Stomach smooth muscle (tissue), 2 donors: ENCODE measurements at regions not wholly inside any gene's neighbourhood (a gene's known extent, or its start where the extent isn't known, plus 50 kb on each side); places are given as distances from the start of the nearest gene placed in this dataset.

ENCODE experiments used
- H3K27ac ChIP-seq: one replicate; pipeline ENCODE4 v1.7.0; 2013; ENCODE audit warnings: mild to moderate bottlenecking, low read length, inconsistent platforms
- H3K27me3 ChIP-seq, 2 donors: one replicate each; pipeline ENCODE4 v1.7.0; 2013; ENCODE audit warnings: low read length in 2 of 2; ENCODE audit not compliant: insufficient read depth in 2 of 2, control insufficient read depth in 1 of 2
- H3K36me3 ChIP-seq, 2 donors: one replicate each; pipeline ENCODE4 v1.7.0; 2013; ENCODE audit warnings: low read length in 2 of 2; ENCODE audit not compliant: control insufficient read depth in 2 of 2, insufficient read depth in 2 of 2
- H3K4me1 ChIP-seq: one replicate; pipeline ENCODE4 v1.7.0; 2013; ENCODE audit warnings: low read length; ENCODE audit not compliant: control insufficient read depth, insufficient read depth
- H3K4me3 ChIP-seq, 2 donors: one replicate each; pipeline ENCODE4 v1.7.0; 2013; ENCODE audit warnings: low read length in 2 of 2
- H3K9ac ChIP-seq, 2 donors: one replicate each; pipeline ENCODE4 v1.7.0; 2013; ENCODE audit warnings: low read length in 2 of 2, mild to moderate bottlenecking in 1 of 2
- H3K9me3 ChIP-seq, 2 donors: one replicate each; pipeline ENCODE4 v1.7.0; 2013; ENCODE audit warnings: low read length in 2 of 2; ENCODE audit not compliant: control insufficient read depth in 2 of 2
- donor health status: healthy.
- donor health status: Pancreatic carcinoma.

DNA sequence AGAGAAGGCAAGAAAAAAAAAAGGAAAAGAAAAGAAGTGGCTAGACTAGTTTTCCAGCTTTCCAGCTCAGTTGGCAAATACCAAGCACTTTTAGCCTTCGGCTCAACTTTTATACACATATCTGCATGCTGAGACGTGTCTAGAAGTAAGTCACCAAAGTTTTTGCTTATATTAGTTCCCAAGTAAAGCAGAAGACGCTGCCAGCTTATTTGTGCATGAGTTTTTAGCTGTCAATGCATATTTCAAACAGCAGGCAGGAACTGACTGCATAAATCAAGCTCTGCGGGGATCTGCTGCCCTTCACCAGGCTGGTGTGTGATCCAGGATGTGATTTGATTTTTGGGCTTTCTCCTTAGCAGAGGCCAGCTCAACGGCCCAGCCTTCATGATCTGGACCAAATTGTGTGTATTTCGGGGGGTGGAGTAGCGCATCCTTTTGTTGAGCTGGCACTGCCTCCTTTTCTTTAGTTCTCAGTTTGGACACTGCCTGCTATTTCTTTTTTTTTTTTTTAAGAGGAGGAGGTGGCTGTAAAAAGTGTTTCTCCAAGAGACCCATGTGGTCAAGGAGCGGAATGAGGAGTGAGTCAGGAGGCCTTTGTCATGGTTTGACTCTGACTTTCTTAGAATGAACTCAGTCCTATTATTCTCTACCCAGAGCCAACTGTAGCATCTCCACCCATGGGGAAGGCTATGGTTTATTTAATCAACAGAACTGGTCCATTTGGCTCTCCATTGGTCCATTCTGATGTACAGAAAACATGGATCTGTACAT, 162.6 kb upstream of the XYLT1 start:
- Histone ChIP-seq H3K27me3 (peaks cover 4 to 5% of the 10 kb centered on the region in 2 donors), H3K27ac (no peak overlapping the region), H3K4me3 (no peak overlapping the region), H3K36me3 (no peaks in the 10 kb centered on the region), H3K9ac (no peak overlapping the region), H3K9me3 (no peaks in the 10 kb centered on the region), H3K4me1 (no peaks in the 10 kb centered on the region)

DNA sequence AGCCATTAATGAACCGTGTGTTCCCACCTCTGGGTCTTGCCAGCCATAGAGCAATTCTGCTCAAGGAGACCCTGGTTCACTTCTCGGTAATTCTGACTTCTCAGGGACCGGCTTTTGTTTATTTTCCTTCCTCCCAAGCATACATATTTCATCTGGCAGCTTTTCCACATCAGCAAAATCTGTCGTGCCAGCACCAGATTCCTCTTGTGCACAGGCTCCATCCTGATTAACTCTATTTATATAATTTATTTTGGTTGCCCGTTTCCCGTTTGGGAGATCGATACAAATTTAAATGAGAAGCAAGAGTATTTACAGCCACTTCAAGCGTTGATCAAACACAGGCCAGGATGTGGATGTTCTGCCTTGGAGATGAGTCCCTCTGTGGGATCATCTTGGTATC, 161.9 kb upstream of the XYLT1 start:
- no peaks in the 10 kb centered on the region for H3K4me1 ChIP-seq
- no peak overlapping the region for H3K9ac ChIP-seq
- no peak overlapping the region for H3K4me3 ChIP-seq
- peaks cover 4 to 5% of the 10 kb centered on the region in 2 donors for H3K27me3 ChIP-seq
- no peaks in the 10 kb centered on the region for H3K36me3 ChIP-seq
- H3K27ac ChIP-seq = no peak overlapping the region
- H3K9me3 ChIP-seq = peaks cover 0 to under 1% of the 10 kb centered on the region in 2 donors

DNA sequence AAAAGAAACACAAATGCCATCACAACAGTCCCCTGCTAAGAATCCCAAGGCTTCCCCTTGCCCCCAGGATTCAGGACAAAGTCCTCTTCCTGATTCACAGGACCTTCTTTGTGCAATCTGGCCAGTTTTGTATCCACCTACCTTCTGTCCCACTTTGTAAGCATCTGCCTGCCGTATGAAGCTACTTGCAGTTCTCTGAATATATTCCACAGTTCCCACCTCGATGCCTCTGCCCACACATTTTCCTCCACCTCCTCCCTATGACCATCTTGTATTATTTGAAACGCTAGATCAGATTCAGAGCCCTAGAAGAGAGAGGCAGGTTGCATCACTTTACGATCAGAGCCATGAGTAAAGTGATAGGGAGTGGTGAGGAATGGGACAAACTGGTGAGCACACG, 159.2 kb upstream of the XYLT1 start:
- Histone ChIP-seq H3K27ac (no peak overlapping the region), H3K36me3 (no peaks in the 10 kb centered on the region), H3K4me1 (no peaks in the 10 kb centered on the region), H3K9me3 (peaks cover 9 to 14% of the 10 kb centered on the region in 2 donors), H3K27me3 (peaks cover 2 to 5% of the 10 kb centered on the region in 2 donors), H3K9ac (no peak overlapping the region), H3K4me3 (no peak overlapping the region)

DNA sequence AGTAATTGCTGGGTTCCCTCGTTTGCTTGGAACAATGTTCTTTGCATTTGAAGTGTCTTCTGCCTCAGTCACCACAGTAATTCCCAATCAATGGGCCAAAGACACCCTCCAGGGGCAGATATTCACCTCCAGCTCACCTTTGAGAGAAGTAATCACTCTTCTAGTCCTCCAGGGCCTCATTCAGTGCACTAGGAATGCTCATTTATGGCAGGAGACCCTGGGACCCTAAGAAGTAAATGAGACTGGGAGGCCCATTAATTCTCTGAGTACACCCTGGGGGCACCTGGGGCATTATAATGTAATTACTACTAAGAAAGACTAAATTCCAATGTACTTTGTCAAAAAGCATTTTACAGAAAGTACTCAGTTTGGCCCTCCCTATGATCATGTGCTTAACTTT, 158.2 kb upstream of the XYLT1 start:
- Histone ChIP-seq H3K4me1 (no peaks in the 10 kb centered on the region), H3K27me3 (peaks cover 2 to 5% of the 10 kb centered on the region in 2 donors), H3K27ac (no peak overlapping the region), H3K4me3 (no peak overlapping the region), H3K36me3 (no peaks in the 10 kb centered on the region), H3K9me3 (peaks cover 9 to 21% of the 10 kb centered on the region in 2 donors), H3K9ac (no peak overlapping the region)

DNA sequence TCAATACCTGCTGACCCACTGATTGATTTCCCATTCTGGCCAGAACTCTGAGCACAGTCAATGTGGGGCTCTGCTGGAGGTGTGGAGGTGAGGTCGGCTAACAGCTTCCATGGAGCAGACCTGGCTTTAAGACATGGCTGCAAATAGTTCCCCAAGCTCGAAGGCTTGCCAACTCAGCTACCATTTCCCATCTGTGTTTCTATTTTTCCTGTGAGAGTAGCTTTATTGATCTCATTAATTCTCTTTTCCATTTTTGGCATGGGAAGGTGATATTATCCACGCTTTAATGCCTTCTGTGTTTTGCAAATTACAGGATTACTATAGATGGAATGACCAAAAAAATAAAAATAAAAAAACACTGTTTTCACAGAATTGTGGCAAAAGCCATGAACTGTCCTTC, 151.6 kb upstream of the XYLT1 start:
- Histone ChIP-seq H3K4me3 (no peak overlapping the region), H3K36me3 (no peaks in the 10 kb centered on the region), H3K27me3 (no peaks in the 10 kb centered on the region), H3K9ac (no peak overlapping the region), H3K27ac (no peak overlapping the region), H3K9me3 (peaks cover 6 to 18% of the 10 kb centered on the region in 2 donors), H3K4me1 (no peaks in the 10 kb centered on the region)

DNA sequence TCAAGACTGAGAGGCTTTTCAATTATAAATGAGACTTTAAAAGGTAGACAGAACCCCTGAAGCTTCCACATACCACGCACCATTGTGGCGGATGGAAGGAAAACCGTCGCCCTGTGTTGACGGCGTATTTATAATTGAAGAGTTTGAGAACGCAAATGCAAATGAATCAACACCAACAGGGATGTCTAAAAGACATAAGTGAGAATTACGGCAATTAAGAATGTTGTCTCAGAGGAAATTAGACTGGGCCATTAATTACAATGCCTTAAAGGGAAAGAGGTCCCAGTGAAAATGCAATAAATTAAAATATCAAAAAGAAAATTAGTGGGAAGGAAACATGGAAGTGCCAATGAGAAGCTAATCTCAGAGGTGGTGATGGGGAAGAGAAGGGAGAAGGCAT, 148.5 kb upstream of the XYLT1 start:
- no peaks in the 10 kb centered on the region for H3K27me3 ChIP-seq
- no peak overlapping the region for H3K4me3 ChIP-seq

DNA sequence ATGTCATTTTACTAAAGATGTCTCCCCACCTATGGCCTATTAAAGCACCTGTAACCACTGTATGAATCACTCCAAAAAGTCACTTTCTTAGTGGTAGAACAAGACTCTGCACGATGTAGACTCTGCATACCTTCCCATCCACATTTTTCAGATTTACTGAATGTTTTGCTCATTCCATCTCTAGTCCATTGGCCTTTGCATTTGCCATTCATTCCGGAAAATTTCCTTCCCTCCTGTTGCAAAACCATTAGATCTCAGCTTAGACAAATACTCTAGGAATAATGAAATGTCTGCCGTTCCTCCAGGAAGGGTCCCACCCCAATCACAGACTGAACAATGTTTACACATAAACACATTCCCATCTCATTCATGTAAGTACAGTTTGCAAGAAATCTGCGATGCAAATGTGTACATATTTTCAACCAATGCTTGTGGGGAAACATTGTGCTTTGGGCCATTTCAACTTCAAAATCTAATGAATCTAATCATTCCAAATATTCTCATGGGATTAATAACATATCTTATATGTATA, 146.3 kb upstream of the XYLT1 start:
- no peak overlapping the region for H3K4me3 ChIP-seq
- no peaks in the 10 kb centered on the region for H3K4me1 ChIP-seq
- H3K27ac ChIP-seq = no peak overlapping the region
- H3K9ac ChIP-seq = no peak overlapping the region
- H3K27me3 ChIP-seq = no peaks in the 10 kb centered on the region
- H3K9me3 ChIP-seq = no peaks in the 10 kb centered on the region
- no peaks in the 10 kb centered on the region for H3K36me3 ChIP-seq

More for the DNA sequence above, 148.5 kb upstream of the XYLT1 start:
- Histone ChIP-seq H3K27ac (no peak overlapping the region), H3K4me1 (no peaks in the 10 kb centered on the region), H3K36me3 (no peaks in the 10 kb centered on the region), H3K9me3 (peaks cover 0 to under 1% of the 10 kb centered on the region in 2 donors), H3K9ac (no peak overlapping the region)

DNA sequence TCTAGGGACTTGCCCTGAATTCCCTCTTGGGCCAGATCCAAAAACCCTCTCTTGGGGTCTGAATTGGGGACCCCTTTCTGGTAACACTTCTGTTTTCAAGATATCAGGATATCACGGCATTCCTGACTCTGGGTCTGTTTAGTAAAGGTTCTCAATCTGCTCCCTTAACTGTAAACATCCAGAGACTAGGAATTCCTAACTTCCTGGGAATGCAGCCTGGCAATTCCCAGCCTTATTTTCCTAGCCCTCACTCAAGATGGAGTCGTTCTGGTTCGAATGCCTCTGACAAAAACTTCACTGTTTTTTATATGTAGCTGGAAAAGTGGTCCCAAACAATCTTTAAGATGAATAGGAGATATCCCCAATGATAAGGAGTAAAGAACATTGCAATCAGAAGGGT, 141.6 kb upstream of the XYLT1 start:
- Histone ChIP-seq H3K36me3 (no peaks in the 10 kb centered on the region), H3K27me3 (no peaks in the 10 kb centered on the region), H3K4me3 (no peak overlapping the region), H3K4me1 (no peaks in the 10 kb centered on the region), H3K9me3 (peaks cover 0 to 7% of the 10 kb centered on the region in 2 donors), H3K9ac (no peak overlapping the region), H3K27ac (no peak overlapping the region)

DNA sequence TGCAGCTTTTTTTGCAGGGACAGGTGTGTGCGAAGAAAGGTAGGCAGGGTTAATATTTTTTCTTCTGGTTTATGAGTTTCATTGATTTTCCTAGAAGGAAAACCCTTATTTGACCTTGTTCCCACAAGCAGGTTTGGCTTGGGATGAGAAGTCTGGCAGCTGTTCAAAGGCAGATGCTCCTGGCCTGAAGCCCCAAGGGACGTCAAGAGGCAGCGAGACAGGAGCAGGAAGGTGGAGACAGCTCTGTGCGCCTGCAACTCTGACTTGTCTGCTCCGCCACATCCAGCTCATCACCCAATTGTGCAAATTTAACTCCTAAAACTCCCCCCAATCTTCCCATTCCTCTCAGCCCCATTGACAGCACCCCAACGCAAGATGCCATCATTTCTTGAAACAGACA, 136.8 kb upstream of the XYLT1 start:
- Histone ChIP-seq H3K27ac (no peak overlapping the region), H3K4me1 (no peaks in the 10 kb centered on the region), H3K9me3 (peaks cover 0 to 7% of the 10 kb centered on the region in 2 donors), H3K9ac (no peak overlapping the region), H3K36me3 (no peaks in the 10 kb centered on the region), H3K4me3 (no peak overlapping the region), H3K27me3 (no peaks in the 10 kb centered on the region)

DNA sequence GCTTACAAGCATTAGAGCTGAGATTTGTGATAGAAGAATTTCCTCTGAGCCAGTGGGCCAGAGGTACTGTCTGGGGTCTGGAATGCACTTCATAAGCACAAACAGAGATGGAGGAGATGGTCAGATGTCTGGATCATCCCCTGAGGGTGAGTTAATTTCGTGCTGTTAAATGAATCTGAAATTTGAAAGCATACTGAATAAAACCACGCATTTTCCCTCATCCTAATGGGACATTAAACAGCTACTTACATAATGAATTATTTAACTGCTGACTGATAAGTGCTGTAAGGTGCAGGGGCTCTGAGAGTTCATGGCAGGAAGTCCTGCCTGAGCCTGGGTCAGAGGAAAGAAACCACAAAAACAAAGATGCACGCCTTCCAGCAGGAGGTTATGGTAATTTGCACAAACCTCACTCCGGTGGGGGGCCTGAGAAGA, 136.3 kb upstream of the XYLT1 start:
- Histone ChIP-seq H3K9me3 (peaks cover 0 to 7% of the 10 kb centered on the region in 2 donors), H3K27ac (no peak overlapping the region), H3K27me3 (no peaks in the 10 kb centered on the region), H3K9ac (no peak overlapping the region), H3K36me3 (no peaks in the 10 kb centered on the region), H3K4me3 (no peak overlapping the region), H3K4me1 (no peaks in the 10 kb centered on the region)

DNA sequence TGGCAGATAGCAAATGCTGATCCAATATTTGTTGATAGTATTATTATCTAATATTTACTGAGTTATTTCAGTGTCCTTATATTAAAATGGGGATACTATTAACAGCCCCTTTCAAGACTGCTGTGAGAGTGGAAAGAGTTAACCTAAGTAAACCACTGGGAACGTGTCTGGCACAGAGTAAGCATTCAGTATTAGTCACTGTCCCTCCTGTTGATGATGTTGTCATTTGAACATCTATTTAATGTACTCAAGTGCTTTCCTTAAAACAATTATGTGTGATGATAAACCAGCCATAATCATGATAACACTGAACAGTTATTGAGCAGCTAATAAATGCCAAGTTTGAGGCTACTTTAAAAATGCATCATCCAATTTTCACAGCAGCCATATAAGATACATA, 135.7 kb upstream of the XYLT1 start:
- no peak overlapping the region for H3K4me3 ChIP-seq
- H3K36me3 ChIP-seq = no peaks in the 10 kb centered on the region
- peaks cover 0 to 7% of the 10 kb centered on the region in 2 donors for H3K9me3 ChIP-seq
- no peak overlapping the region for H3K27ac ChIP-seq
- H3K27me3 ChIP-seq = no peaks in the 10 kb centered on the region
- H3K9ac ChIP-seq = no peak overlapping the region
- H3K4me1 ChIP-seq = no peaks in the 10 kb centered on the region
